GM12872 (cell line): ENCODE measurements at regions not wholly inside any gene's neighbourhood (a gene's known extent, or its start where the extent isn't known, plus 50 kb on each side); places are given as distances from the start of the nearest gene placed in this dataset.

Experiments
- CTCF ChIP-seq: IDR thresholded peaks from 3 replicates; pipeline ENCODE4 v1.5.1; 2011; ENCODE audit warnings: low read depth, mild to moderate bottlenecking, low read length, moderate library complexity; ENCODE audit not compliant: insufficient read depth

- TF ChIP-seq CTCF = no peak
Measured at GRCh38 chr4:84441758-84442377, 57.2 kb downstream of the NKX6-1 start.

DNA sequence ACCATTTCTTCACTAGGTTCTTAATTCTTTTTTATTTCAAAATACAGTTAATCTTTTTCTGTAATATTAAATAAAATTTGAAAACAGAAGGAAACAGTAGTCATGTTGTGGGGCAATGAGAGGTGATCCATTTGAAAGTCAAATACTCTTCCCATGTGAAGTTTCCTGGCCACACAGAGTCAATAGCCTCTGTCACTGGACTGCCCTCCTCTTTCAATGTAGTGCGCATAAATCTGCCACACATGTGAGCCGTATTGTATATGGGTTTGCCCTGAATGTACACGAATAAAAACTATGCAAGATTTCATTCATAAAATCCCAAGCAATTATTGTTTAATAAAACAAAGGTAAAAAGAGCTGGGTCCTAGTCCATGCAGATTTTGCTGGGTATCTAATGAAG lies 59.1 kb downstream of the NKX6-1 start:
- no peak for TF ChIP-seq CTCF

GRCh38 chr4:84436812-84437211 lies 62.3 kb downstream of the NKX6-1 start:
- TF ChIP-seq CTCF = no peak

GRCh38 chr4:84434344-84434743 lies 64.7 kb downstream of the NKX6-1 start:
- no peak for TF ChIP-seq CTCF

DNA sequence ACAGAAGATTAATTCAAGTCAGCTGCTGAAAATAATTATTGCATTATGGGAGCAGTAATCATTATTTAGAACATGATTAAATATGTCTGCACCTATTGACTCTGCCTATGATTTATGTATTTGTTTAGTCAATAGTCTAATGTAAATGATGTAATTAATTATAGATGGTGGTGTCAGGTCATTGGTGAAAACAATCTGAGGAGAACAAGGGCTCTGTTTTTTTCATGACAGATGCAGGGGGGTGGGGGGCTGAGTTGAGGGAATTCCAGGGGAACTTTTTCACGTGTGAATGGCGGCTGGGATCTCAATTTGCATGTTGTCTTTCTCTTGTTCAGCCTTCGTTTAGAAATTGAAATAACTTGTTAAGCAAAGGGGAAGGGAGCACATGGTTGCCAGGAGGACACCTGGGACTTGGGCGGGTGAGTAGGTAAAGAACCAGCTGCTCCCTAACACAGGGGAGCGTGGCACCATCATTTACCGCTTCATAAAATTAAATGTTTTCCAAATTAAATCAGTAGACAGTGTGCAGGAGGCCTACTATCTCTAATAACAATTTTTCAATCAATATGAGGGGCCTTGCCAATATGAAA lies 65.4 kb downstream of the NKX6-1 start:
- no peak for TF ChIP-seq CTCF

GRCh38 chr4:84432713-84433112 lies 66.4 kb downstream of the NKX6-1 start:
- no peak for TF ChIP-seq CTCF

DNA sequence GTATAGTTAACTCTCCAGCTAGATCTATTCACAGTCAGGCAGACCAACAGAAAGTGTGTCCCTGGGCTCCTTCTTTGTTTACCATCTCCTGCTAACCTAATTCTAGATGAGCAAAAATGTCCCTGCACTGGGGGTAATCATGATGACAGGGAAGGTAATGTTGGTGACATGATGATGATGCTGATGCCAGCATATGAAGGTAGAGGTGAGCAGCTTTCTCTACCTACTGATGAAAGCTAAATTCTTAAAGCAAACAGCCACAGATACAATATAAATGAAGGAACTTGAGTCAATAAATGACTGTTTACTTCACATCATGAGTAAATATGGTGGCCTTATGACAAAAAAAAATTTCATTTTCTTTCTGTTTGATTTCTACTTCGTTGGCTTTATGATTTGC lies 78.5 kb downstream of the NKX6-1 start:
- no peak for TF ChIP-seq CTCF
